Nephron progenitor cell (in vitro differentiated cells): ENCODE measurements at regions not wholly inside any gene's neighbourhood (a gene's known extent, or its start where the extent isn't known, plus 50 kb on each side); places are given as distances from the start of the nearest gene placed in this dataset.

Source experiments
- DNase-seq: peaks from one replicate; pipeline ENCODE4 v3.0.0; 2021
- H3K27ac Mint-ChIP-seq: 2 replicates; pipeline ENCODE4 v1.8.0; 2021; ENCODE audit warnings: mild to moderate bottlenecking, moderate library complexity, mixed read lengths
- H3K27me3 Mint-ChIP-seq: 2 replicates; pipeline ENCODE4 v1.8.0; 2021; ENCODE audit warnings: mild to moderate bottlenecking, low read depth, mixed read lengths; ENCODE audit not compliant: poor library complexity
- H3K36me3 Mint-ChIP-seq: 2 replicates; pipeline ENCODE4 v1.8.0; 2021; ENCODE audit warnings: low read depth, mixed read lengths
- H3K4me1 Mint-ChIP-seq: 2 replicates; pipeline ENCODE4 v1.8.0; 2021; ENCODE audit warnings: mixed read lengths
- H3K4me3 Mint-ChIP-seq: 2 replicates; pipeline ENCODE4 v1.8.0; 2021; ENCODE audit warnings: mild to moderate bottlenecking, moderate library complexity, mixed read lengths
- H3K9me3 Mint-ChIP-seq: 2 replicates; pipeline ENCODE4 v1.8.0; 2021; ENCODE audit warnings: mild to moderate bottlenecking, moderate library complexity, mixed read lengths
- TF ChIP-seq, protein P1 (sequence below): fragments of 200-600 bp; sonication (generic); IDR thresholded peaks from 2 replicates; pipeline ENCODE4 v1.5.0; 2021; ENCODE audit warnings: antibody characterized with exemption

DNA sequence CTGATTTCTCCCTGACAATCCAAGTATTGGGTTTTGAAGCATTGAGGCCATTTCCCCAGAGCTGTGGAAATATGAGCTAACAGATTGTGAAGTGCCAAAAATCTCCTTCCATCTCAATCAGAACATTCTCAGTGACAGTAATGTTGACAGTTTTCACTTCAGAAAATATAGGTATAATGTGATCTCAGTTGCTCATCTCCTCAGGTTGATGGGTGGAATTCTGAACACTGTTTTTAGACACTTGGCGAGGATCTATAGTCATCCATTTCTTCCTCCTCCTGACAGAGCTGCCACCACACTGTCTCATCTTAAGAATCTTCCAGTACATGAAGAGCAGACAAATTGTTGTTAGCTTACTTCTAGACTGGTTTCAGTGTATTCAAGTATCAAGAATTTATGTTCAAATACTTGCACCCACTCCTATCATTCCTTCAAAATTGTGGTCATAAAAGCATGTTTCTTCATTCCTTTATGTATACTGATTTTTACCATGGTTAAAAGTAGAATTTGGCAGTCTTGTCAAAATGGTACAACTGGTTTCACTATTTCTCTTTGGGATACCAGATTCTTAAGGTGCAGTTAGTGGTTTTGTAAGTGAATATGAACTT lies 199.7 kb upstream of the TLE4 start:
- Mint-ChIP-seq H3K27ac (no peak overlapping the region), H3K9me3 (peaks cover 5% of the 10 kb centered on the region), H3K4me3 (no peak overlapping the region), H3K4me1 (peaks cover 8% of the 10 kb centered on the region), H3K36me3 (no peaks in the 10 kb centered on the region), H3K27me3 (no peaks in the 10 kb centered on the region)
- no peak for DNase-seq
- TF ChIP-seq, protein P1, sequence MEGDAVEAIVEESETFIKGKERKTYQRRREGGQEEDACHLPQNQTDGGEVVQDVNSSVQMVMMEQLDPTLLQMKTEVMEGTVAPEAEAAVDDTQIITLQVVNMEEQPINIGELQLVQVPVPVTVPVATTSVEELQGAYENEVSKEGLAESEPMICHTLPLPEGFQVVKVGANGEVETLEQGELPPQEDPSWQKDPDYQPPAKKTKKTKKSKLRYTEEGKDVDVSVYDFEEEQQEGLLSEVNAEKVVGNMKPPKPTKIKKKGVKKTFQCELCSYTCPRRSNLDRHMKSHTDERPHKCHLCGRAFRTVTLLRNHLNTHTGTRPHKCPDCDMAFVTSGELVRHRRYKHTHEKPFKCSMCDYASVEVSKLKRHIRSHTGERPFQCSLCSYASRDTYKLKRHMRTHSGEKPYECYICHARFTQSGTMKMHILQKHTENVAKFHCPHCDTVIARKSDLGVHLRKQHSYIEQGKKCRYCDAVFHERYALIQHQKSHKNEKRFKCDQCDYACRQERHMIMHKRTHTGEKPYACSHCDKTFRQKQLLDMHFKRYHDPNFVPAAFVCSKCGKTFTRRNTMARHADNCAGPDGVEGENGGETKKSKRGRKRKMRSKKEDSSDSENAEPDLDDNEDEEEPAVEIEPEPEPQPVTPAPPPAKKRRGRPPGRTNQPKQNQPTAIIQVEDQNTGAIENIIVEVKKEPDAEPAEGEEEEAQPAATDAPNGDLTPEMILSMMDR, result no peak

DNA sequence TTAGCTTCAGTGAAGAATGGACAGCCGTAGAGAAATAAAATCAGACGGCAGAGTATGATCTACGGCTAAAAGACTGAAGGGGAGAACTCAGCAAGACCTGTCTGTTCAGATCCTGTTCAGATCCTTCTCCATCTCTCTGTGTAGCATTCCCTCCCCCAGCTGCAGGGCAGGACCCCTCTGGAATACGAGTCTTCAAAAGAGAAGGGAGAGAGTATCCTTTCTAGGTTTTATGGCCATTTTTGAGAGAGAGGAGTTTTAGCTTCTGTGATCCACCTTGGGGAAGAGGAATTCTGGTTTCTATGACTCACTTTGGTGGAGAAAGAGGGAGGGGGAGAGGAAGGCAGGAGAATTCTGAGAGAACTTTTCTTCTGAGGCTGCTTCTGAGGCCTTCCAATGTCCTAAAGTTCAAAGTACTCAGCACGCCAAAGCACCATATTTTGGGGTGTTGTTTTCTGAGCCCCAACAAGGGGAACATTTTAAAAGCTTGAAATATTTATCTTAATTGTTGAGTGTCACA lies 194.4 kb upstream of the TLE4 start:
- DNase-seq, result no peak
- Mint-ChIP-seq H3K27ac (peak overlapping the region; percentile 46), H3K36me3 (peaks cover 14% of the 10 kb centered on the region), H3K4me1 (peaks cover 28% of the 10 kb centered on the region), H3K9me3 (peaks cover 23% of the 10 kb centered on the region), H3K4me3 (no peak overlapping the region), H3K27me3 (no peaks in the 10 kb centered on the region)
- TF ChIP-seq, protein P1, result no peak

DNA sequence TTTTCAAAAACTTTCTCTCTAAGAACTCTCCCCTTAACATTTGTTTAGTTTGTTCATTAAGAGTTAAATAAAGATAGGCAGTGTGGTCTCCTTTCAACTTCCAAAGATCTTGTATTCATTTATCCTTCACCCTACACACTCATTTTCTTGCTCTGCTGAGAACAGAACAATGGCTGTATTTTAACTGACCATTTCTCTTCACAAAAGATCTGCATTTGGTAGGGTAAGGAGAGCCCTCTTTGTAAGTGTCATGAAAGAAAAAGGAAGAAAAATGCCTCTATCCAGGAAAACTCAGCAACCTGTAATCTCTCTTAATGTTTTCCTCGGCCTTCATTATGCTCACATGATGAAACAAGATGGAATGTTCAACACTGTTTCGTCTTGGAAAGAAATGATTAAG lies 193.7 kb upstream of the TLE4 start:
- Mint-ChIP-seq H3K9me3 (peaks cover 23% of the 10 kb centered on the region), H3K4me3 (no peak overlapping the region), H3K27me3 (no peaks in the 10 kb centered on the region), H3K36me3 (peaks cover 14% of the 10 kb centered on the region), H3K27ac (peak overlapping the region; percentile 52), H3K4me1 (peaks cover 35% of the 10 kb centered on the region)
- no peak for DNase-seq
- TF ChIP-seq, protein P1, result no peak

DNA sequence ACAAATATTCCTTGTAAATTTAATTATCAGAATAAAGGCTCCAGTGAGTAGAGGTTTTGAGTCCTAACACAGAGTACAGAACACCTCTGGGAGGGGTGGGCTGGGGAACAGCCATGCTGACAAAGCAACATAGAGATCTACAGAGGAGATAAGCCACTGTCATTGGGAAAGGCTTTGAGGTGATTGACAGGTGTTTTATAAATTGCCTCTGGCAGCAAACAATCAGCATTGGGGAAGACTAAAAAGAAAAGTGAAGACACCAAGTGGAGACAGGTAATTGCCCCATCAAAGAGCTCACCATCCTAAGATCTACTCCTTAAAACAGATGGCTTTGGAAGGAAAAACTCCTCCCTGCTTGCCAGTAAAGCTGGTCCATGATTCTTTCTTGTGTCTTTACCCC lies 189.7 kb upstream of the TLE4 start:
- TF ChIP-seq, protein P1, result no peak
- H3K4me3 Mint-ChIP-seq, result no peak overlapping the region
- DNase-seq, result no peak
- H3K4me1 Mint-ChIP-seq, result peaks cover 28% of the 10 kb centered on the region
- H3K27ac Mint-ChIP-seq, result no peak overlapping the region
- peaks cover 32% of the 10 kb centered on the region for H3K9me3 Mint-ChIP-seq
- peaks cover 22% of the 10 kb centered on the region for H3K36me3 Mint-ChIP-seq
- H3K27me3 Mint-ChIP-seq, result peaks cover 3% of the 10 kb centered on the region

DNA sequence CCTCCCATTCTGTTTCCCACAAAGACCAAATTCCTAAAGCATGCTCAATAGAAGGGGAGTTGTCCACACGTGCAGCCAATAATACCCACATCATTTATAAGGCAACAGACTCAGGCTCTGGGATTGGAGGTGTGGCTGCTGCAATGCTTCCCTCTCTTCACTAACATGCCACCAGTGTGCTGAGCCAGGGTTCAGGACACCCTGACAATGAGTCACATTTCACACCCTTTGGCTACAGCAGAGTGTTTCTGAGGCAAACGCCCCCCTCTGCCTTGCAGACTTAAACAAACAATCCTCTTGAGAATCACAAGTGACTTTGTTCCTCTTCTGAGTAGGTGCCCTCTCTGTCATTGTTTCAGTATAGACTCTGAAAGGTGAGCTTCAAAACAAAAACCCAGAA lies 189.3 kb upstream of the TLE4 start:
- no peak overlapping the region for H3K27ac Mint-ChIP-seq
- no peak for DNase-seq
- peaks cover 28% of the 10 kb centered on the region for H3K4me1 Mint-ChIP-seq

More for the DNA sequence above, 189.3 kb upstream of the TLE4 start:
- Mint-ChIP-seq H3K9me3 (peaks cover 32% of the 10 kb centered on the region), H3K27me3 (peaks cover 3% of the 10 kb centered on the region), H3K36me3 (peaks cover 22% of the 10 kb centered on the region), H3K4me3 (no peak overlapping the region)
- TF ChIP-seq, protein P1, result no peak
